KMS-11 (cell line): ENCODE measurements at regions not wholly inside any gene's neighbourhood (a gene's known extent, or its start where the extent isn't known, plus 50 kb on each side); places are given as distances from the start of the nearest gene placed in this dataset.

Experiments used
- H2AFZ ChIP-seq: fragments of 200-600 bp; sonication (generic); 2 replicates; pipeline ENCODE4 v1.6.1; 2016; ENCODE audit warnings: antibody characterized with exemption, mixed run types, low read depth
- H3K27ac ChIP-seq: fragments of 200-600 bp; sonication (generic); 2 replicates; pipeline ENCODE4 v1.6.1; 2016; ENCODE audit warnings: mild to moderate bottlenecking, mixed run types
- H3K27me3 ChIP-seq: fragments of 200-600 bp; sonication (generic); 2 replicates; pipeline ENCODE4 v1.6.1; 2017; ENCODE audit warnings: mild to moderate bottlenecking, low read depth, mixed run types, moderate library complexity; ENCODE audit not compliant: insufficient read depth
- H3K36me3 ChIP-seq: fragments of 200-600 bp; sonication (generic); 2 replicates; pipeline ENCODE4 v1.6.1; 2017; ENCODE audit warnings: mild to moderate bottlenecking, mixed run types; ENCODE audit not compliant: insufficient read depth
- H3K4me1 ChIP-seq: fragments of 200-600 bp; sonication (generic); 2 replicates; pipeline ENCODE4 v1.6.1; 2016; ENCODE audit warnings: mild to moderate bottlenecking, low read depth, mixed run types; ENCODE audit not compliant: poor library complexity, severe bottlenecking
- H3K4me2 ChIP-seq: fragments of 200-600 bp; sonication (generic); 2 replicates; pipeline ENCODE4 v1.7.0; 2016; ENCODE audit warnings: mild to moderate bottlenecking, mixed run types
- H3K4me3 ChIP-seq: fragments of 200-600 bp; sonication (generic); IDR thresholded peaks from 2 replicates; pipeline ENCODE4 v1.6.1; 2017; ENCODE audit warnings: low read depth, low read length, mixed read lengths; ENCODE audit not compliant: insufficient read depth
- H3K79me2 ChIP-seq: fragments of 200-600 bp; sonication (generic); 2 replicates; pipeline ENCODE4 v1.6.1; 2016; ENCODE audit warnings: low read depth, mixed run types; ENCODE audit not compliant: insufficient read depth
- H3K9ac ChIP-seq: fragments of 200-600 bp; sonication (generic); 2 replicates; pipeline ENCODE4 v1.6.1; 2016; ENCODE audit warnings: mild to moderate bottlenecking, mixed run types
- H4K20me1 ChIP-seq: fragments of 200-600 bp; sonication (generic); 2 replicates; pipeline ENCODE4 v1.6.1; 2016; ENCODE audit warnings: mild to moderate bottlenecking, mixed run types; ENCODE audit not compliant: insufficient read depth
- TF ChIP-seq, protein P1 (sequence below): fragments of 200-600 bp; sonication (generic); conservative IDR thresholded peaks from 2 replicates; pipeline ENCODE4 v1.6.1; 2017; ENCODE audit warnings: low read depth, mild to moderate bottlenecking, antibody characterized with exemption, low read length, moderate library complexity, mixed read lengths

DNA sequence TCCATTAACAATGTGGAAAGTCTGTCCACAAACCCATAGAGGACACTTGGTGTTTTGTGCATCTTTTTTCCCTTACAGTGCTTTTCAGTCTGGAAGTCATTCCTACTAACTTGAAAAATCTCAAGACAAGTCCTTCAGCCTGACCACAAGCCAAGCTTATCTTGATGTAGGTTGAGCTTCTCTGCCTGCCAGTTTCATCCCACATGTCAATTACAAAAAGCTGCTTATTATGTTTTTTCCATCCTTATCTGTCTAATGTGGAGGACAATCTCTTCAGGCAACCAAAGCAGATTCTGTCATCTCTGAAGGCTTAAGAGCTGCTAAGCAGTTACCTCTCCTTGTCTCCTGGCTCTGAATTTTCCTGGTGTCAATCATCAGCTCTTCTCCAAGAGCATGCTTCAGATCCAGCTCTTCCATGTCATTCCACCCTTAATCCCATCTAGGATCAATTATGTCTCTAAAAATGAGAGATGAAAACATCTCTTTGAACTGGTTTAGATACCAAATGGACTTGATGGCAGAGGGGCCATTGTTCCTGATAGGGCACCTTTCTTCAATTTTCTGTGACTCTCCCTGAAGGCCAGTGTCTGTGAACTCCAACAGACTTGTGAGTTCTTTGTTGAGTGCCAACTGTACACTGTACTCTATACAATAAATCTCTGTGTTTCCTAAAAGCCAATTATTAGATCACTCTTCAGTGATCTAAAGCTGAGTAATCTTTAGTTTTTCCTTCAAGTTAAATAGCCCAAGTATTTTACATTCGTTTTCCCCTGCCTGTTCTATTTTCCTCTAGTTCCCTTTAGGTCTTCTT is 208.6 kb downstream of the RBM43 start:
- Histone ChIP-seq H3K36me3 (no peaks in the 10 kb centered on the region), H3K9ac (no peak overlapping the region), H2AFZ (no peak overlapping the region), H3K4me2 (no peak overlapping the region), H3K4me1 (no peaks in the 10 kb centered on the region), H3K79me2 (no peaks in the 10 kb centered on the region), H3K4me3 (no peak overlapping the region), H3K27me3 (no peaks in the 10 kb centered on the region), H3K27ac (no peak overlapping the region), H4K20me1 (no peaks in the 10 kb centered on the region)
- TF ChIP-seq, protein P1, sequence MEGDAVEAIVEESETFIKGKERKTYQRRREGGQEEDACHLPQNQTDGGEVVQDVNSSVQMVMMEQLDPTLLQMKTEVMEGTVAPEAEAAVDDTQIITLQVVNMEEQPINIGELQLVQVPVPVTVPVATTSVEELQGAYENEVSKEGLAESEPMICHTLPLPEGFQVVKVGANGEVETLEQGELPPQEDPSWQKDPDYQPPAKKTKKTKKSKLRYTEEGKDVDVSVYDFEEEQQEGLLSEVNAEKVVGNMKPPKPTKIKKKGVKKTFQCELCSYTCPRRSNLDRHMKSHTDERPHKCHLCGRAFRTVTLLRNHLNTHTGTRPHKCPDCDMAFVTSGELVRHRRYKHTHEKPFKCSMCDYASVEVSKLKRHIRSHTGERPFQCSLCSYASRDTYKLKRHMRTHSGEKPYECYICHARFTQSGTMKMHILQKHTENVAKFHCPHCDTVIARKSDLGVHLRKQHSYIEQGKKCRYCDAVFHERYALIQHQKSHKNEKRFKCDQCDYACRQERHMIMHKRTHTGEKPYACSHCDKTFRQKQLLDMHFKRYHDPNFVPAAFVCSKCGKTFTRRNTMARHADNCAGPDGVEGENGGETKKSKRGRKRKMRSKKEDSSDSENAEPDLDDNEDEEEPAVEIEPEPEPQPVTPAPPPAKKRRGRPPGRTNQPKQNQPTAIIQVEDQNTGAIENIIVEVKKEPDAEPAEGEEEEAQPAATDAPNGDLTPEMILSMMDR = no peak

DNA sequence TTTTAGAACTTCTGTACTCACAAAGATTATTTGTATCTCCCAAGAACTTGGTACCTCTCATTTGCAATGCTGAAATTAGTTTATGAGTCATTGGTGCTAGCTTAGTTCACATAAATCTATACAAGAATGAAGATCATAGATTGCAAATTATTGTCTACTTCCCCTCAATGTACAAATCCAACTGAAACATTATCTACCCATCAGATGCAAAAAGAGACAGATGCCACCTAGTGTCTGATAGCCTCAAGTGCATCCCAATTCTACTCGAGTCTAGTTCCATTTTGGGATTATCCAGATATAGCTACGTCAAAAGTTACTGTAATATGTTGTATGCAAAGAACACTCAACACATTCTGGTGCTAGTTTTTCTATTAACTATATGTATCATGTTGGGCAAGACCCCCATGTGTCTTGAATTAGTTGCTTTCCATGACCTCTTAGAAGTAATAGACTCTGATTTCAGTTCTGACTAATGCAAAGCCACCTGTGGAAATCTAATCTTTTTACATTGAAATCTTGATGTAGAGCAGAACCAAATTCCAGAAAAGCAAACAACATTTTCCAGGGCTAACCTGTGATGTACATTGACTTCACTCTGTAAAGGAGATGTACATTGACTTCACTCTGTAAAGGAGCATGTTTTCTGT is 210.0 kb downstream of the RBM43 start:
- TF ChIP-seq, protein P1 = peak; percentile 89
- Histone ChIP-seq H3K36me3 (no peaks in the 10 kb centered on the region), H3K27me3 (no peaks in the 10 kb centered on the region), H3K4me3 (no peak overlapping the region), H3K9ac (no peak overlapping the region), H3K27ac (no peak overlapping the region), H4K20me1 (no peaks in the 10 kb centered on the region), H2AFZ (0 out of 2 replicates have a peak overlapping the region, but pooled peaks have one; percentile 30), H3K79me2 (no peaks in the 10 kb centered on the region), H3K4me2 (no peak overlapping the region), H3K4me1 (no peaks in the 10 kb centered on the region)

DNA sequence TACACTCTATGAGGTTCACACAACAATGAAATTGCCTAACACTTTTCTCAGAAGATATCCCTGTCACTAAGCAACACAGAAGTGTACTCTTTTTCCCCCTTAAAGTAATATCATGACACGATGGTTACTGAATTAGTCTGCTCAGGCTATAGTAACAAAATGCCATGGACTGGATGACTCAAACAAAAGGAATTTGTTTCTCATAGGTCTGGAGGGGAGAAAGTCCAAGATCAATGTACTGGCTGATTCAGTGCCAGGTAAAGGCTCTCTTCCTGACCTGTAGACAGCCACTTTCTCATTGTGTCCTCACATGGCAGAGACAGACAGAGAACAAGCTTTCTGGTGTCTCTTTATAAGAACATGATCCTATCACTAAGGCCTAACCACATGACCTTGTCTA is 211.9 kb downstream of the RBM43 start:
- Histone ChIP-seq H3K79me2 (no peaks in the 10 kb centered on the region), H3K9ac (no peak overlapping the region), H3K4me2 (no peak overlapping the region), H3K27ac (no peak overlapping the region), H3K36me3 (no peaks in the 10 kb centered on the region), H3K27me3 (no peaks in the 10 kb centered on the region), H2AFZ (no peak overlapping the region), H4K20me1 (no peaks in the 10 kb centered on the region), H3K4me1 (no peaks in the 10 kb centered on the region), H3K4me3 (no peak overlapping the region)
- TF ChIP-seq, protein P1 = no peak

DNA sequence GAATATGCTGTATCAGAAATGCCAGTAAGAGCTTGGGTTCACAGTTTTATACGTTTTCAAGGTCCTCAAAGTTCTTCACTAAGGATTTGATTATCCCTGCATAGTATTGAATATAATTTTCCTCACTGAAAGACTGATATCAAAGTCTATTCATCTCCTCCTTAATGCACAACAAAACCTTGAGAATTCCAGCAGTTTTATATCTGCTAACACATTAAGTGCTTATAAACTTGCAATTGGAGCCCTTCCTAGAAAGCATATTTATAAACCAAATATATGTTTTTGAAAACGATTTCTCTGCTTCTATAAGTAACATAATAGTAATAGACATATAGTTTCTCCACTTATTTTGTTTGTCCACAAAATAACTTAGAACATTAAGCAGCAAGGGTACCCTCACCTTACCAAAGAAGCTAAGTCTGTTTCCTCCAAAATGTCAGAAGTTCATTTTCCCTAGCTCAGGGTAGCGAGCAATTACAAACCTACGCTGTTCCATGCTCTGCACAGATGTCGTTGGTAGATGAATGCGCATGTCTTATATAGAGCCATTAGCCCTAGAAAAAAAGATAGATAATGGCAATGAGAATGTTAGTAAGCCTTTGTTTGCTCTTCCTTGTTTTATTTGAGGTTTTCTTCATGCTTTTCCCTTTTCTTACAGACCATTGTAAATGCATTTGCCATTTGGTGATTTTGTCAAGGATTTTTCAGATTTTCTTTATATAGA is 213.2 kb downstream of the RBM43 start:
- no peak overlapping the region for H3K4me3 ChIP-seq
- TF ChIP-seq, protein P1 = no peak
- H4K20me1 ChIP-seq = no peaks in the 10 kb centered on the region
- H3K79me2 ChIP-seq = no peaks in the 10 kb centered on the region
- H3K9ac ChIP-seq = no peak overlapping the region
- no peak overlapping the region for H3K4me2 ChIP-seq
- no peaks in the 10 kb centered on the region for H3K36me3 ChIP-seq
- H2AFZ ChIP-seq = no peak overlapping the region
- no peaks in the 10 kb centered on the region for H3K4me1 ChIP-seq
- no peaks in the 10 kb centered on the region for H3K27me3 ChIP-seq
- H3K27ac ChIP-seq = no peak overlapping the region
